ENCODE measurements at regions not wholly inside any gene's neighbourhood (a gene's known extent, or its start where the extent isn't known, plus 50 kb on each side); places are given as distances from the start of the nearest gene placed in this dataset.

DNA sequence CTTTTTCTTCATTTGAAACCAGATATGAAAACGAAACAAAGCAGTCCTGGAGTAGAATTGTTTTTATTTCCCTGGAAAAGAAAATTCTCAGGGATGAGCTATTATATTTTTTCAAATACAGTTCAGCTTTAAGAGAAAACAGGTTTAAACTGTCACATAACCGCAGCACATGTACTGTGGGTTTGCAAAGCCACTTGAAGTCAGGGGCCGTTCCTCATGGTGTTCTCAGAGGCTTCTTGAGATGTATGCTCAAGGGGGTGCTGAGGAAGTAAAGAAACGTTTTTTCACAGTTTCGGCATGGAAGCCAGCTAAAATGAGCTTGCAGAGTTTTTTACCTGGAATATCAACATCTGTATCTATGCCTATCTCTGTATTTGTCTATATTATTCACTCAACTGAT lies 225.3 kb downstream of the MC4R start:
- Histone ChIP-seq H3K4me1 (ENCODE audit: control insufficient read depth in 5 of 5, insufficient read depth in 5 of 5, low read length in 5 of 5) (no peaks in the 10 kb centered on the region), H3K36me3 (ENCODE audit: control insufficient read depth in 5 of 5, insufficient read depth in 5 of 5, low read length in 5 of 5) (no peaks in the 10 kb centered on the region), H3K4me3 (ENCODE audit: low read depth in 1 of 5, low read length in 5 of 5) (no peak overlapping the region), H3K9me3 (ENCODE audit: control insufficient read depth in 5 of 5, low read length in 5 of 5) (no peaks in the 10 kb centered on the region), H3K27ac (ENCODE audit: low read depth, low read length) (no peak overlapping the region), H3K27me3 (ENCODE audit: control insufficient read depth in 5 of 5, insufficient read depth in 4 of 5, low read length in 5 of 5) (no peaks in the 10 kb centered on the region), H3K9ac (ENCODE audit: low read length in 5 of 5) (no peak overlapping the region)

DNA sequence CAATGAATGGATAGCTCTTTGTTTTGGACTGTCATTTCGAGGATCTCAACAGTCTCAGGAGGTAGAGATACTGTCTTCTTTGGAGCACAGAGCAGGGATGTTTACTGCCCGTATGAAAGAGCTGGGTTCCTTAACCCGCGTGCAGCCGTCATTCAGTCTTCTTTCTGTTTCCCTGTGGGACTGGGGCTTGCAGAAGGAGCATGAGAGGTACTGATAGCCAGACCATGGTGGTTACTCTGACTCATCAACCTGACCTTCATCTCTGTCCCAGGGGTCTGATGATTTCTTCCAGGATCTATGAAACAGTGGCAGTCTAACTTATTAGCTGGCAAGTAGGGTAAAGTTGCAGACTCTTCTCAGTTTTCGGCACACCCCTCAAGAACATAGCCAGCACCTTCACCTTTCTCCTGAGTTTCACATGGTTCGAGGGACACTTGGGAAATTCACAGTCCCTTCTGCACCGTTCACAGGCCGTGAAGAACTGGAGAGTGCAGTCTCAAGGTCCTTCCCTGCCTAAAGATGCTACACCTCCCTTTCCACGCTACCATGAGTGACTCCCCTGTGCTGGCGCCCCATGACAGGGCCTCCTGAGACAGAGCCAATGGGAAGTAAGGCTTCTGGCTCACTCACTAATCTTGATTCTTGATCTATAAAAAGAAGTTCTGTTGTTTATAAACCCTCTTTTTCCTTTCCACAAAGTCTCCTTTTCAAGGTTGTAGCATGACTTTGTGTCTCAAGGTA lies 226.2 kb downstream of the MC4R start:
- Histone ChIP-seq H3K9ac (ENCODE audit: low read length in 5 of 5) (no peak overlapping the region), H3K9me3 (ENCODE audit: control insufficient read depth in 5 of 5, low read length in 5 of 5) (no peaks in the 10 kb centered on the region), H3K4me1 (ENCODE audit: control insufficient read depth in 5 of 5, insufficient read depth in 5 of 5, low read length in 5 of 5) (no peaks in the 10 kb centered on the region), H3K4me3 (ENCODE audit: low read depth in 1 of 5, low read length in 5 of 5) (no peak overlapping the region), H3K27ac (ENCODE audit: low read depth, low read length) (no peak overlapping the region), H3K36me3 (ENCODE audit: control insufficient read depth in 5 of 5, insufficient read depth in 5 of 5, low read length in 5 of 5) (no peaks in the 10 kb centered on the region), H3K27me3 (ENCODE audit: control insufficient read depth in 5 of 5, insufficient read depth in 4 of 5, low read length in 5 of 5) (no peaks in the 10 kb centered on the region)

DNA sequence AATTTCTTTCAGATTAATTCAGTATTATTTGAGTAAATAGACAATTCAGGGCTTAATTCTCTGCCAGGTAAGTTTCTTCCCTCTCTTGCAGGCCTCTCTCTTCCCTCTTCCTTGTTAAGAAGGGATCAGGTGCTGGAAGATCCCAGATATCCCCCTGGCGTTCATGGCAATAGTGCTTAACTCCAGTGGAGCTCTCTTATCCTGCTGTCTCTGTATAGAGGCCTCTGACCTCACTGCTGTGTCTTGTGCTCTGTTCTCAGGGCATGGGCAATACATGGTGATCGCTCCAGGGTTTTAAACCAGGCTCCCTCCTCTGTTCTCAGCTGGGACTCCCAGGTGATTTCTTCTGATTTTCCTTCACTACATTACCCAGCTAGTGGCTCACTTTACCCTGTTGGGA lies 226.8 kb downstream of the MC4R start:
- Histone ChIP-seq H3K4me3 (ENCODE audit: low read depth in 1 of 5, low read length in 5 of 5) (no peak overlapping the region), H3K27ac (ENCODE audit: low read depth, low read length) (no peak overlapping the region), H3K9ac (ENCODE audit: low read length in 5 of 5) (no peak overlapping the region), H3K4me1 (ENCODE audit: control insufficient read depth in 5 of 5, insufficient read depth in 5 of 5, low read length in 5 of 5) (no peaks in the 10 kb centered on the region), H3K27me3 (ENCODE audit: control insufficient read depth in 5 of 5, insufficient read depth in 4 of 5, low read length in 5 of 5) (no peaks in the 10 kb centered on the region), H3K9me3 (ENCODE audit: control insufficient read depth in 5 of 5, low read length in 5 of 5) (no peaks in the 10 kb centered on the region), H3K36me3 (ENCODE audit: control insufficient read depth in 5 of 5, insufficient read depth in 5 of 5, low read length in 5 of 5) (no peaks in the 10 kb centered on the region)

DNA sequence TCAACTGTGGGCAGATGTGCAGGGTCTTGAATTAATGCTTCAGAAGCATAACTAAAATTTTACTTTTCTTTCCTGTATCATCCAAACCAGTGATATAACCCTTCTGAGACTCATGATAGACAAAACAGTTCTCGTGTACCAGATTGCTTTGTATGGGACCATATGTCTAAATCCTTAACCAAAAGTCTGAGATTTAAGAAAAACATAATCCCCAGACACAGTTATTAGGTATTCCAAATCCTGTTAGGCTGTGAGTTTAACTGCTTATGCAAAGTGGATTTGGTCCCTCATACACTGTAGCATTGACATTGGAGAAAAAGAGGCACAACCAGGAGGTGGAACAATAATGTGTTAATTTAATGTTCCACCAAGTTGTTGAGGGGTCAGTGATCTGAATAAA lies 235.0 kb downstream of the PMAIP1 start:
- Histone ChIP-seq H3K36me3 (ENCODE audit: control insufficient read depth in 5 of 5, insufficient read depth in 5 of 5, low read length in 5 of 5) (no peaks in the 10 kb centered on the region), H3K9me3 (ENCODE audit: control insufficient read depth in 5 of 5, low read length in 5 of 5) (no peaks in the 10 kb centered on the region), H3K9ac (ENCODE audit: low read length in 5 of 5) (no peak overlapping the region), H3K4me3 (ENCODE audit: low read depth in 1 of 5, low read length in 5 of 5) (no peak overlapping the region), H3K27ac (ENCODE audit: low read depth, low read length) (no peak overlapping the region), H3K27me3 (ENCODE audit: control insufficient read depth in 5 of 5, insufficient read depth in 4 of 5, low read length in 5 of 5) (peaks cover 0 to 2% (median 0%) of the 10 kb centered on the region in 5 donors), H3K4me1 (ENCODE audit: control insufficient read depth in 5 of 5, insufficient read depth in 5 of 5, low read length in 5 of 5) (no peaks in the 10 kb centered on the region)

DNA sequence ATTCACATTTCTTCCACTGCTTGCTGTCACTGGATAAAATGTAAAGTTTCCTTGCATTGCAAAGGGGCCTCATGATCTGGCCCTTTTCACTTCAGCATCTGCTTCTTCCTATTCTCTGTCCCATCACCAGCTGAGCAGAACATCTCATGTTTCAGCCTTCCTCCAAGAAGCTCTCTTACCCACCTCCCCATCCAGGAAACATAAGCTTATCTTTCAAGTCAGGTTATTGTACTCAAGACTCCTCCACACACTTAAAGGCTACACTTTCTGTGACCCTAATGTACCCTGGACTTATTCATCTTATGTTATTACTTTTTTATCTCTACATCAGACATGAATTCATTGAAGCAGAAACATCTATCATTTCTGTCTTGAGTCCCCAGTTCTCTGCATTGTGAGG lies 230.5 kb downstream of the PMAIP1 start:
- H3K36me3 ChIP-seq (ENCODE audit: control insufficient read depth in 5 of 5, insufficient read depth in 5 of 5, low read length in 5 of 5) = no peaks in the 10 kb centered on the region
- no peaks in the 10 kb centered on the region for H3K4me1 ChIP-seq (ENCODE audit: control insufficient read depth in 5 of 5, insufficient read depth in 5 of 5, low read length in 5 of 5)
- no peaks in the 10 kb centered on the region for H3K9me3 ChIP-seq (ENCODE audit: control insufficient read depth in 5 of 5, low read length in 5 of 5)
- no peak overlapping the region for H3K27ac ChIP-seq (ENCODE audit: low read depth, low read length)
- H3K27me3 ChIP-seq (ENCODE audit: control insufficient read depth in 5 of 5, insufficient read depth in 4 of 5, low read length in 5 of 5) = no peaks in the 10 kb centered on the region
- no peak overlapping the region for H3K4me3 ChIP-seq (ENCODE audit: low read depth in 1 of 5, low read length in 5 of 5)
- no peak overlapping the region for H3K9ac ChIP-seq (ENCODE audit: low read length in 5 of 5)

DNA sequence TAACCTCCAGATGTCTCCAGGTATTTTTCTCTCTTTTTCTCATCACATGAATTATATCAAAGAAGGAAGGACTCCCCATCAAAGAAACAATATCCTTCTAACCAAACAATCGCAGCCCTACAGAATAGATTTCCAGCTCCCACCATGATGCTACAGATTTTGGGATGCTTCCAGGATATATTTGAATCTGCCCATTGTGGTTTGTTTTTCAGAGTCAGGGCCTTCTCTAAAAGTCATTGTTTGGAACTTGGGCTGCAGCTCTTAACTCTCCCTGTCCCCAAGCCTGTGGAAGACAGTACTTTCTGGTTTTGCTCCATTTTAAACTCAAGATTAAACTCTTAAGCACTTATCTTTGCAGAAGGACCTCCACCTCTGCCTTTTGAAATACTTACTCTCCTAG lies 223.2 kb downstream of the PMAIP1 start:
- Histone ChIP-seq H3K27ac (ENCODE audit: low read depth, low read length) (no peak overlapping the region), H3K9me3 (ENCODE audit: control insufficient read depth in 5 of 5, low read length in 5 of 5) (peaks cover 0 to 4% (median 0%) of the 10 kb centered on the region in 5 donors)

DNA sequence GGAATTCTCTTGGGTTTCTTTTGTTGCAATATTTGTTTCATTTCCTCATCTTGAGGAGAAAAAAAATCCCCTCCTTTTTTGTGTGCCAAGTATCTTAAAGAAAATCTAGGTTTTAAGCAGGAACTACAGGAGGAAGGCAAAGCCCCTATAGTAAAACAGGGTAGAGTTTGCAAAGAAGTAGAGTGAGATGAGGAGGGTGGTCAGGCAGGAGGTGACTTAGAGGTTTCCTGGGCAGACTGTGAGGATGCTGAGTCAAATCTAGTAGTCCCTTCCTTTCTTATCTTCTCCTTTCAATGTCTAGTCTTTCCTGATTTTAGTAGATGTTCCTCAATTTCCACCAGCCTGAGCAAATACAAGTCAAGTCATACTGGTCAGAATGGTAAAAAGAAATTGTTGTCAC lies 222.5 kb downstream of the PMAIP1 start:
- Histone ChIP-seq H3K4me3 (ENCODE audit: low read depth in 1 of 5, low read length in 5 of 5) (no peak overlapping the region), H3K4me1 (ENCODE audit: control insufficient read depth in 5 of 5, insufficient read depth in 5 of 5, low read length in 5 of 5) (no peaks in the 10 kb centered on the region), H3K9me3 (ENCODE audit: control insufficient read depth in 5 of 5, low read length in 5 of 5) (peaks cover 0 to 4% (median 0%) of the 10 kb centered on the region in 5 donors), H3K36me3 (ENCODE audit: control insufficient read depth in 5 of 5, insufficient read depth in 5 of 5, low read length in 5 of 5) (no peaks in the 10 kb centered on the region), H3K9ac (ENCODE audit: low read length in 5 of 5) (no peak overlapping the region), H3K27ac (ENCODE audit: low read depth, low read length) (no peak overlapping the region), H3K27me3 (ENCODE audit: control insufficient read depth in 5 of 5, insufficient read depth in 4 of 5, low read length in 5 of 5) (no peaks in the 10 kb centered on the region)

More for the DNA sequence above, 223.2 kb downstream of the PMAIP1 start:
- H3K4me3 ChIP-seq (ENCODE audit: low read depth in 1 of 5, low read length in 5 of 5) = no peak overlapping the region
- no peaks in the 10 kb centered on the region for H3K4me1 ChIP-seq (ENCODE audit: control insufficient read depth in 5 of 5, insufficient read depth in 5 of 5, low read length in 5 of 5)
- H3K27me3 ChIP-seq (ENCODE audit: control insufficient read depth in 5 of 5, insufficient read depth in 4 of 5, low read length in 5 of 5) = no peaks in the 10 kb centered on the region
- no peaks in the 10 kb centered on the region for H3K36me3 ChIP-seq (ENCODE audit: control insufficient read depth in 5 of 5, insufficient read depth in 5 of 5, low read length in 5 of 5)
- no peak overlapping the region for H3K9ac ChIP-seq (ENCODE audit: low read length in 5 of 5)

DNA sequence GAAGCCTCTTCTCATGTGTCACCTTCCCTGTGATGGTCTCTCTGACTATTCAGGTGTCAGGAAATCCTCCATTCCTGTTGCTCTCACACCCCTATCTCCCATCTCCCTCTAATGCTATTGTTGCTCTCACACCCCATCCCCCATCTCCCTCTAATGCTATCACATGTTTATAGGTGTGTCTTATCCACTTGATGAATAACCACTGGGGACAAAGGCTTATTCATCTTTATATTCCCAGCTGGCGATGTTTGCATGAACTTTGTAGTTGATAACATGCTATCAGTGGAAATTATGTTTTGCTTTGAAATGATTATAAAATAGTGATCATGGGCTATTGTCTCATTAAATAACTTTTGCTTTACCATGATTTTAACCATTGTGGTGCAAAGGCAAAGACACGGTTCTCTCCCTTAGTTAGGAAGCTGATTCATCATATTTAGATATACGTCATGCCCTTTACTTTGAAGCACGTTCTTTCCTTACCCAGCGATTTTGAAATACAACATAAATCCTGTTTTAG lies 220.5 kb downstream of the PMAIP1 start:
- H3K9me3 ChIP-seq (ENCODE audit: control insufficient read depth in 5 of 5, low read length in 5 of 5) = peaks cover 0 to 4% (median 0%) of the 10 kb centered on the region in 5 donors
- no peaks in the 10 kb centered on the region for H3K36me3 ChIP-seq (ENCODE audit: control insufficient read depth in 5 of 5, insufficient read depth in 5 of 5, low read length in 5 of 5)
- H3K27ac ChIP-seq (ENCODE audit: low read depth, low read length) = no peak overlapping the region
- no peak overlapping the region for H3K4me3 ChIP-seq (ENCODE audit: low read depth in 1 of 5, low read length in 5 of 5)
- H3K9ac ChIP-seq (ENCODE audit: low read length in 5 of 5) = no peak overlapping the region
- no peaks in the 10 kb centered on the region for H3K4me1 ChIP-seq (ENCODE audit: control insufficient read depth in 5 of 5, insufficient read depth in 5 of 5, low read length in 5 of 5)
- H3K27me3 ChIP-seq (ENCODE audit: control insufficient read depth in 5 of 5, insufficient read depth in 4 of 5, low read length in 5 of 5) = no peaks in the 10 kb centered on the region

DNA sequence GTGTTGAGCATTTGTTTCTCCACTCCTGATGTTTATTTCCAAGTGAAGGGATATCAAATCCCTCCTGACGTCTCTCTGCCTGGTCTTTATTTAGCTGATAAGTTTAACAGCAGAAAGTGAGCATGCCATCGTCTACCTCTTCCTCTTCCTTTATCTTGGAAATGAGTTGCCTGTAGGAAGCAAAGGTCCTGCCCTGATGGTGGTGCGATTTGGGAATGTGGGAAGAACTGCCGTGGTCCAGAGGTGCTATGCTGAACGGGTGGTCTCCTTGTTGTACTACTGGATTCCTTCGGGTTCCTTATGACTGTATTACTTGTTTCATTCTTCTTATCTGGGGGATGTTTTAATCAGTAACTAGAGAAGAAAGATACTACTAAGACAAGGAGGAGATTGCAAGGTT lies 217.5 kb downstream of the PMAIP1 start:
- Histone ChIP-seq H3K9ac (ENCODE audit: low read length in 5 of 5) (no peak overlapping the region), H3K36me3 (ENCODE audit: control insufficient read depth in 5 of 5, insufficient read depth in 5 of 5, low read length in 5 of 5) (no peaks in the 10 kb centered on the region), H3K27ac (ENCODE audit: low read depth, low read length) (no peak overlapping the region), H3K4me3 (ENCODE audit: low read depth in 1 of 5, low read length in 5 of 5) (no peak overlapping the region), H3K27me3 (ENCODE audit: control insufficient read depth in 5 of 5, insufficient read depth in 4 of 5, low read length in 5 of 5) (no peaks in the 10 kb centered on the region), H3K9me3 (ENCODE audit: control insufficient read depth in 5 of 5, low read length in 5 of 5) (peaks cover 0 to 4% (median 0%) of the 10 kb centered on the region in 5 donors), H3K4me1 (ENCODE audit: control insufficient read depth in 5 of 5, insufficient read depth in 5 of 5, low read length in 5 of 5) (no peaks in the 10 kb centered on the region)

DNA sequence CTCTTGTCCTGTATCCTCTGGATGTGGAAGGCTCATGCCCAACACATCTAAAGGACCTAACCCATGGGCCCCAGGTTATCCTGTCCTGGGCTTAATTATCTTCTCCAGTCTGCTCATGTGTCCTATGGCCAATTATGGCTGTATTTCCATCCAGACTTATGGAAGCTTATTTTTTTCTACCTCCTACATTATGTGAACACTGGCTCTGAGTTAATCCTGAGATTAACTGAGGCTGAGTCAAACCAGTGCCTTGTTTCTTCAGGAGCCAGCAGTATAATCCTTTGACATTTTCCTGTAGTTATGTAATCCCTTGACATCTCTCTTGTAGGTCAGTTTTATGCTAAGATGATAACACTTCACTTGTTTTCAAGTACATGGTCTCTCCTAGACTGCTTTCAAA lies 213.6 kb downstream of the PMAIP1 start:
- Histone ChIP-seq H3K27me3 (ENCODE audit: control insufficient read depth in 5 of 5, insufficient read depth in 4 of 5, low read length in 5 of 5) (no peaks in the 10 kb centered on the region), H3K9me3 (ENCODE audit: control insufficient read depth in 5 of 5, low read length in 5 of 5) (no peaks in the 10 kb centered on the region), H3K4me3 (ENCODE audit: low read depth in 1 of 5, low read length in 5 of 5) (no peak overlapping the region), H3K36me3 (ENCODE audit: control insufficient read depth in 5 of 5, insufficient read depth in 5 of 5, low read length in 5 of 5) (no peaks in the 10 kb centered on the region), H3K4me1 (ENCODE audit: control insufficient read depth in 5 of 5, insufficient read depth in 5 of 5, low read length in 5 of 5) (no peaks in the 10 kb centered on the region), H3K9ac (ENCODE audit: low read length in 5 of 5) (no peak overlapping the region), H3K27ac (ENCODE audit: low read depth, low read length) (no peak overlapping the region)
